ENCODE measurements at regions not wholly inside any gene's neighbourhood (a gene's known extent, or its start where the extent isn't known, plus 50 kb on each side); places are given as distances from the start of the nearest gene placed in this dataset.

- no peaks in the 10 kb centered on the region for H3K9me3 ChIP-seq (ENCODE audit: control insufficient read depth, low read length)
- no peak overlapping the region for H3K9ac ChIP-seq (ENCODE audit: low read length)
- H3K36me3 ChIP-seq (ENCODE audit: control insufficient read depth, insufficient read depth, low read length, severe bottlenecking), result no peaks in the 10 kb centered on the region
- H3K4me3 ChIP-seq (ENCODE audit: low read length), result no peak overlapping the region
- no peaks in the 10 kb centered on the region for H3K4me1 ChIP-seq (ENCODE audit: control insufficient read depth, insufficient read depth, low read length)
- H3K27me3 ChIP-seq (replicated peaks; ENCODE audit: control insufficient read depth, insufficient read depth, low read length), result no peaks in the 10 kb centered on the region
- no peak for DNase-seq (ENCODE audit: low read depth)
These were observed 783.1 kb upstream of the LRRTM1 start for GRCh38 chr2:81087646-81088045.

- peaks cover 6% of the 10 kb centered on the region for H3K9me3 ChIP-seq (ENCODE audit: control insufficient read depth, low read length)
- H3K9ac ChIP-seq (ENCODE audit: low read length), result no peak overlapping the region
- no peaks in the 10 kb centered on the region for H3K4me1 ChIP-seq (ENCODE audit: control insufficient read depth, insufficient read depth, low read length)
- no peak for DNase-seq (ENCODE audit: low read depth)
- no peaks in the 10 kb centered on the region for H3K27me3 ChIP-seq (replicated peaks; ENCODE audit: control insufficient read depth, insufficient read depth, low read length)
- H3K4me3 ChIP-seq (ENCODE audit: low read length), result no peak overlapping the region
- no peaks in the 10 kb centered on the region for H3K36me3 ChIP-seq (ENCODE audit: control insufficient read depth, insufficient read depth, low read length, severe bottlenecking)
These were observed 779.5 kb upstream of the LRRTM1 start for GRCh38 chr2:81084101-81084500.

DNA sequence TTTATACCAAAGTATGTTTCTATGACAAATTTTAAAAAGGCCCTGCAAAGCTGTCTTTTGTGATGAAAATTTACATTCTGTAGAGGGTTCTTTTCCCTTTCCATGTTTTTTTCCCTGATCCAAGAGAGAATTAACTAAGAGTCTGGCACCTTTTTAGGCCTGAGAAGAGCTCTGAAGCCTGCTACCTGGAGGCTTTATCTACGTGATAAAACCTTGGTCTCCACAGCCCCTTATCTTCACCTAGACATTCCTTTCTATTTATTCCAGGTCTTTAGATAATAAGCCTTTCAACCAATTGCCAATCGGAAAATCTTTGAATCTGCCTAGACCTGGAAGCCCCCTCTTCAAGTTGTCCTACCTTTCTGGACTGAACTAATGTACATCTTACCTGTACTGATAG lies 774.1 kb upstream of the LRRTM1 start:
- DNase-seq (ENCODE audit: low read depth), result no peak
- H3K9me3 ChIP-seq (ENCODE audit: control insufficient read depth, low read length), result peaks cover 6% of the 10 kb centered on the region
- H3K9ac ChIP-seq (ENCODE audit: low read length), result no peak overlapping the region
- no peaks in the 10 kb centered on the region for H3K4me1 ChIP-seq (ENCODE audit: control insufficient read depth, insufficient read depth, low read length)
- no peaks in the 10 kb centered on the region for H3K27me3 ChIP-seq (replicated peaks; ENCODE audit: control insufficient read depth, insufficient read depth, low read length)
- no peaks in the 10 kb centered on the region for H3K36me3 ChIP-seq (ENCODE audit: control insufficient read depth, insufficient read depth, low read length, severe bottlenecking)
- no peak overlapping the region for H3K4me3 ChIP-seq (ENCODE audit: low read length)

DNA sequence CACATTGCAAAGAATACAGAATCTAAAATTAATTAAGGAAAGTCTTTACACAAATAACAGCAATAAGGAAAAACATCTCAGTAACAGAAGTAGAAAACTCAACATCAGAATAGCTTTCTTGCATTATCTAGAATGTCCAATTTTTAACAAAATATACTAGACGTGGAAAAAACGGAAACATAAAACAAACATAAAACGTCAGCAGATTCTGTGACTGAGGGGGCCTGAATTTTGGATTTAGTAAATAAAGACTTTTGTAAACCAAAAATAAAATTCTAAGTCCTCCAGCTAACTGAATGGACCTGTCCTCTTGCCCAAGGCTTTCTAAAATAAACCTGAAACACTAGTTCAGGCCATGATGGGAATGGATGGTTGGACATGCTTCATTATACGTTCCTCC lies 773.5 kb upstream of the LRRTM1 start:
- Histone ChIP-seq H3K9me3 (ENCODE audit: control insufficient read depth, low read length) (peaks cover 6% of the 10 kb centered on the region), H3K9ac (ENCODE audit: low read length) (no peak overlapping the region), H3K4me1 (ENCODE audit: control insufficient read depth, insufficient read depth, low read length) (no peaks in the 10 kb centered on the region), H3K36me3 (ENCODE audit: control insufficient read depth, insufficient read depth, low read length, severe bottlenecking) (no peaks in the 10 kb centered on the region), H3K27me3 (replicated peaks; ENCODE audit: control insufficient read depth, insufficient read depth, low read length) (no peaks in the 10 kb centered on the region), H3K4me3 (ENCODE audit: low read length) (no peak overlapping the region)
- DNase-seq (ENCODE audit: low read depth), result no peak

DNA sequence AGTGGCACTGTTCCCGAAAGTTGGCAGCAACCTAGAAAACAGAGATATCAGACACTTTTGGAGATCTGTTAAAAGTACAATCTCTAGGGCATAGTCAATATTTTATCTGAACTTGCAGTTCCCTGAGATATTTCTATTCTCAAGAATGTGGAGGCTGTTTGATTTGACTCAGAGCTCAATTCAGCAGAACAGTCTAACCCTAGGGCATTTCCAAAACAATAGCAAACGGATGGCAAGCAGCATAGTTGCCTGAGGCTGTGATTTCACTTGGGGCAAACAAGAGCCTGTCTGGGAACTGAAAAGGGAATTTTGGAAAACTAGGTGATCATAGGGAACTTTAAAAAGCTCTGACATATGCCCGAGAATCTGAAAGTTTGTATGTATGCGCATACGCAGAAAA lies 772.8 kb upstream of the LRRTM1 start:
- Histone ChIP-seq H3K9me3 (ENCODE audit: control insufficient read depth, low read length) (peaks cover 6% of the 10 kb centered on the region), H3K27me3 (replicated peaks; ENCODE audit: control insufficient read depth, insufficient read depth, low read length) (no peaks in the 10 kb centered on the region), H3K4me3 (ENCODE audit: low read length) (no peak overlapping the region), H3K9ac (ENCODE audit: low read length) (no peak overlapping the region), H3K36me3 (ENCODE audit: control insufficient read depth, insufficient read depth, low read length, severe bottlenecking) (no peaks in the 10 kb centered on the region), H3K4me1 (ENCODE audit: control insufficient read depth, insufficient read depth, low read length) (no peaks in the 10 kb centered on the region)
- no peak for DNase-seq (ENCODE audit: low read depth)

- no peaks in the 10 kb centered on the region for H3K9me3 ChIP-seq (ENCODE audit: control insufficient read depth, low read length)
- H3K36me3 ChIP-seq (ENCODE audit: control insufficient read depth, insufficient read depth, low read length, severe bottlenecking), result no peaks in the 10 kb centered on the region
- no peaks in the 10 kb centered on the region for H3K27me3 ChIP-seq (replicated peaks; ENCODE audit: control insufficient read depth, insufficient read depth, low read length)
- no peak overlapping the region for H3K9ac ChIP-seq (ENCODE audit: low read length)
- no peak overlapping the region for H3K4me3 ChIP-seq (ENCODE audit: low read length)
- no peak for DNase-seq (ENCODE audit: low read depth)
- H3K4me1 ChIP-seq (ENCODE audit: control insufficient read depth, insufficient read depth, low read length), result no peaks in the 10 kb centered on the region
These were observed 768.9 kb upstream of the LRRTM1 start for GRCh38 chr2:81073412-81073811.

DNA sequence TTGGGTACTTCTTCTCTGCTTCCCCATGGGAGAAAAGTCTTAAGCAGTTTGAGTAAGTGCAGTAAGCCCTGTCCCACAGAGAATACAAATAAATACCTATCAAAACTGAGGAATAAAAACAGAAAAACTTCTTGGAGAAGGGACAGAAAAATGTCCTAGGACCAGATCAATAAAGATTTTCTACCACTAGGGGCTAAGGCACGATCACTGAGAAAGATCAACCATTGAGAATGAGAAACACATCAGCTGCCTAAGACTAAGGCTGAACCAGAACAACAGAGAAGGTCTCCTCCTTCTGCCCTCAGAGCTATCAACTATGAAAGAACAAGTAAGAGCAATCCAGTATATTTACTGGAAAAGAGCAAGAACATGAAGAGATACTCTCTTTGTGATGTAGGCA lies 763.6 kb upstream of the LRRTM1 start:
- no peaks in the 10 kb centered on the region for H3K9me3 ChIP-seq (ENCODE audit: control insufficient read depth, low read length)
- H3K36me3 ChIP-seq (ENCODE audit: control insufficient read depth, insufficient read depth, low read length, severe bottlenecking), result no peaks in the 10 kb centered on the region
- no peak overlapping the region for H3K4me3 ChIP-seq (ENCODE audit: low read length)
- H3K27me3 ChIP-seq (replicated peaks; ENCODE audit: control insufficient read depth, insufficient read depth, low read length), result no peaks in the 10 kb centered on the region
- H3K9ac ChIP-seq (ENCODE audit: low read length), result no peak overlapping the region
- no peak for DNase-seq (ENCODE audit: low read depth)
- H3K4me1 ChIP-seq (ENCODE audit: control insufficient read depth, insufficient read depth, low read length), result no peaks in the 10 kb centered on the region

DNA sequence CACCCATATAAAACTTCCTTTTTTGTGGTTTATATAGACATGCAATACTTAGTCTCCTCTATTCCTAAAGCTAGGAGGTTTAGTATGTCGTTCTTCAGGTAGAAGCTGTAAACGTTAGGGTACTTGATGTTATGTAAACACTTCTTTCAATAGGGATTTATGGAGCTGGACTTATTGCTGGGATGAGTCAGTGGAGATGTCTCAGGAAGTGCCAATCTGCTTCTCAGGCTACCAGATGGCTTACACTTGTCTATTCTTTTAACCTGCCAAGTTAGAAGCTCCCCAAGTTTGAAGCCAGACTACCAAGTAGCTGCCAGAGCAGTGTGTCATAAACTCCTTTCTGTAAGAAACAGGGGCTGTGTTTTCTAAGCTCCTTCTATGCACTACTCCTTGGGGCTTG lies 756.5 kb upstream of the LRRTM1 start:
- Histone ChIP-seq H3K4me3 (ENCODE audit: low read length) (no peak overlapping the region), H3K9me3 (ENCODE audit: control insufficient read depth, low read length) (peaks cover 6% of the 10 kb centered on the region), H3K36me3 (ENCODE audit: control insufficient read depth, insufficient read depth, low read length, severe bottlenecking) (no peaks in the 10 kb centered on the region), H3K4me1 (ENCODE audit: control insufficient read depth, insufficient read depth, low read length) (no peaks in the 10 kb centered on the region), H3K27me3 (replicated peaks; ENCODE audit: control insufficient read depth, insufficient read depth, low read length) (no peaks in the 10 kb centered on the region), H3K9ac (ENCODE audit: low read length) (no peak overlapping the region)
- no peak for DNase-seq (ENCODE audit: low read depth)

DNA sequence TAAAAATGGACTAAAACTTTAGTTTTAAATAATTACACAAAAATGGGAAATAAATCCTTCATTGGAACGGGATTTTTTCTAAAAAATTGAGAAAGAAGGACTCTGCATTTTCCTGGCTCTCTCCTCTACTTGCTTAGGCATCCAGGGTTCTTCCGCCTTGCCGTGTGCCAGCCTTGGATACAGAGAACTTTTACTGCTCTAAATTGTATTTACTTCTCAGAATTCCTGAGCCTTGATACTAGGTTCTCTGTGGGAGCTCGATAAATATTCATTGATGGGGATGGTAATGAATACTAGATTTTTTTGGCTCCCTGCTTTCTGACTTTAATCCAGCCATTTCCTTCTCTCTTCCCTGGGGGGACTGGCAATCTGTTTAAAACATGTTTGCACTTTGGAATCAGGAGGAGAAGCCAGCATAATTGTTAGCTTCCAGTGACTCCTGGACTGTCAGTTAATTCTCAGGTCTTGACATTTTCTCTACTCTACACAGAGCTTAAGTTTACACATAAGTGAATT lies 746.1 kb upstream of the LRRTM1 start:
- DNase-seq (ENCODE audit: low read depth), result no peak
- H3K9me3 ChIP-seq (ENCODE audit: control insufficient read depth, low read length), result no peaks in the 10 kb centered on the region
- no peaks in the 10 kb centered on the region for H3K4me1 ChIP-seq (ENCODE audit: control insufficient read depth, insufficient read depth, low read length)

DNA sequence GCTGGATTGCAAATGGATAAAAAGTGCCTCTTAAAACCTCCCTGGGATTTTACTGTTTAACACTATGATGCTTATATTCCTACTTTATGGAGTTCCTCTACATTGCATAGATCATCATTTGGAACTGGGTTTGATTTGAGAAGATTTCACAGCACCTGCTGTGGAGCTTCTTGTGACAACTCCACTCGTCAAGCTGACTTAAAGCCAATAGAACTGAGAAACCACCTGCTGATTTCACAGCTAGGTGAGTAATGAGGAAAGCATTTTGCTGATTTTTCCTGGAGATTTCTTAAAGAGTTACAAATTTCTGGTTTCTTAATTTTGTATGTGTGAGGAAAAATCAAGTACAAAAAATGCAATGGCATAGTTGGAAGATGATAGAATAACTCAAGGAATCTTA lies 739.1 kb upstream of the LRRTM1 start:
- DNase-seq (ENCODE audit: low read depth), result no peak
- H3K4me1 ChIP-seq (ENCODE audit: control insufficient read depth, insufficient read depth, low read length), result no peaks in the 10 kb centered on the region
- no peaks in the 10 kb centered on the region for H3K9me3 ChIP-seq (ENCODE audit: control insufficient read depth, low read length)
- no peak overlapping the region for H3K4me3 ChIP-seq (ENCODE audit: low read length)
- H3K9ac ChIP-seq (ENCODE audit: low read length), result no peak overlapping the region
- H3K36me3 ChIP-seq (ENCODE audit: control insufficient read depth, insufficient read depth, low read length, severe bottlenecking), result no peaks in the 10 kb centered on the region
- H3K27me3 ChIP-seq (replicated peaks; ENCODE audit: control insufficient read depth, insufficient read depth, low read length), result no peaks in the 10 kb centered on the region

More for the DNA sequence above, 746.1 kb upstream of the LRRTM1 start:
- Histone ChIP-seq H3K4me3 (ENCODE audit: low read length) (no peak overlapping the region), H3K9ac (ENCODE audit: low read length) (no peak overlapping the region), H3K36me3 (ENCODE audit: control insufficient read depth, insufficient read depth, low read length, severe bottlenecking) (no peaks in the 10 kb centered on the region), H3K27me3 (replicated peaks; ENCODE audit: control insufficient read depth, insufficient read depth, low read length) (no peaks in the 10 kb centered on the region)

- no peak for DNase-seq (ENCODE audit: low read depth)
- Histone ChIP-seq H3K9me3 (ENCODE audit: control insufficient read depth, low read length) (peaks cover 36% of the 10 kb centered on the region), H3K27me3 (replicated peaks; ENCODE audit: control insufficient read depth, insufficient read depth, low read length) (no peaks in the 10 kb centered on the region), H3K36me3 (ENCODE audit: control insufficient read depth, insufficient read depth, low read length, severe bottlenecking) (no peaks in the 10 kb centered on the region), H3K9ac (ENCODE audit: low read length) (no peak overlapping the region), H3K4me1 (ENCODE audit: control insufficient read depth, insufficient read depth, low read length) (no peaks in the 10 kb centered on the region), H3K4me3 (ENCODE audit: low read length) (no peak overlapping the region)
These were observed 702.6 kb upstream of the LRRTM1 start for GRCh38 chr2:81007104-81007503.

DNA sequence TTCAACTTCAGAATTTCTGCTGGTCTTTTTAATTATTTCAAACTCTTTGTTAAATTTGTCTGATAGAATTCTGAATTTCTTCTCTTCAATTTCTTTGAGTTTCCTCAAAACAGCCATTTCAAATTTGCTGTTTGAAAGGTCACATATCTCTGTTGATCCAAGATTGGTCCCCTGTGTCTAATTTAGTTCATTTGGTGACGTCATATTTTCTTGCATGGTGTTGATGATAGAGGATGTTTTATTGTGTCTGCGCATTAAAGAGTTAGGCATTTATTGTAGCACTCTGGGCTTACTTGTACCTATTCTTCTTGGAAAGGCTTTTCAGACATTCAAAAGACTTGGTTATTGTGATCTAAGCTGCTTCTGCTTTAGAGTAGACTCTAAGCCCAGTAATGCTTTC lies 698.4 kb upstream of the LRRTM1 start:
- DNase-seq (ENCODE audit: low read depth), result no peak
- H3K36me3 ChIP-seq (ENCODE audit: control insufficient read depth, insufficient read depth, low read length, severe bottlenecking), result no peaks in the 10 kb centered on the region
- peaks cover 43% of the 10 kb centered on the region for H3K9me3 ChIP-seq (ENCODE audit: control insufficient read depth, low read length)
- H3K4me3 ChIP-seq (ENCODE audit: low read length), result no peak overlapping the region
- H3K4me1 ChIP-seq (ENCODE audit: control insufficient read depth, insufficient read depth, low read length), result no peaks in the 10 kb centered on the region
- H3K9ac ChIP-seq (ENCODE audit: low read length), result no peak overlapping the region
- no peaks in the 10 kb centered on the region for H3K27me3 ChIP-seq (replicated peaks; ENCODE audit: control insufficient read depth, insufficient read depth, low read length)
